Fibroblast of villous mesenchyme (primary cell): ENCODE measurements at regions not wholly inside any gene's neighbourhood (a gene's known extent, or its start where the extent isn't known, plus 50 kb on each side); places are given as distances from the start of the nearest gene placed in this dataset.

Experiments
- DNase-seq: peaks from one replicate; pipeline ENCODE4 v3.0.0-alpha.2; 2010; ENCODE audit warnings: low read depth
- H3K4me3 ChIP-seq: 2 replicates; pipeline ENCODE4 v1.5.1; 2011; ENCODE audit warnings: low read depth, mild to moderate bottlenecking, low read length
- TF ChIP-seq, protein P1 (sequence below): IDR thresholded peaks from 2 replicates; pipeline ENCODE4 v1.5.1; 2012; ENCODE audit warnings: low read depth, mild to moderate bottlenecking, low read length; ENCODE audit not compliant: insufficient read depth

DNA sequence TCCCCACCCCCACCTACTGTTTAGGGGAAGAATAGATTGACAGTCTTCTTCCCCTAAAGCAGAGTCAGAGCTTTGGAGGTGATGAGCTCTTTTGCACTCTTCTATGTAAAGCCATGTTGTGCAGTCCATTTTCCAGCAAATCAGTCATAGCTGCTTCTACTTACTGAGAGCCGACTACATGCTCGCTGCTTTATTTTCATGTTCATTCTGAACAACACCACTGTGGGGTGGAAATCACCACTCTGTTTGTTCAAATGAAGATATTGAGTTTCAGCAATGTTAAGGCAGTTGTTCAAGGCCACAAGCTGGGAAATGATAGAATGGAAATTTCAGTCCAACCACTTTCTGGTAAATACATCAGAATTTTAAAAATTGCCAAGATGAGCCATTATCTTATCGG lies 88.3 kb downstream of the INSIG2 start:
- DNase-seq = no peak
- TF ChIP-seq, protein P1, sequence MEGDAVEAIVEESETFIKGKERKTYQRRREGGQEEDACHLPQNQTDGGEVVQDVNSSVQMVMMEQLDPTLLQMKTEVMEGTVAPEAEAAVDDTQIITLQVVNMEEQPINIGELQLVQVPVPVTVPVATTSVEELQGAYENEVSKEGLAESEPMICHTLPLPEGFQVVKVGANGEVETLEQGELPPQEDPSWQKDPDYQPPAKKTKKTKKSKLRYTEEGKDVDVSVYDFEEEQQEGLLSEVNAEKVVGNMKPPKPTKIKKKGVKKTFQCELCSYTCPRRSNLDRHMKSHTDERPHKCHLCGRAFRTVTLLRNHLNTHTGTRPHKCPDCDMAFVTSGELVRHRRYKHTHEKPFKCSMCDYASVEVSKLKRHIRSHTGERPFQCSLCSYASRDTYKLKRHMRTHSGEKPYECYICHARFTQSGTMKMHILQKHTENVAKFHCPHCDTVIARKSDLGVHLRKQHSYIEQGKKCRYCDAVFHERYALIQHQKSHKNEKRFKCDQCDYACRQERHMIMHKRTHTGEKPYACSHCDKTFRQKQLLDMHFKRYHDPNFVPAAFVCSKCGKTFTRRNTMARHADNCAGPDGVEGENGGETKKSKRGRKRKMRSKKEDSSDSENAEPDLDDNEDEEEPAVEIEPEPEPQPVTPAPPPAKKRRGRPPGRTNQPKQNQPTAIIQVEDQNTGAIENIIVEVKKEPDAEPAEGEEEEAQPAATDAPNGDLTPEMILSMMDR = no peak
- H3K4me3 ChIP-seq = no peak overlapping the region

DNA sequence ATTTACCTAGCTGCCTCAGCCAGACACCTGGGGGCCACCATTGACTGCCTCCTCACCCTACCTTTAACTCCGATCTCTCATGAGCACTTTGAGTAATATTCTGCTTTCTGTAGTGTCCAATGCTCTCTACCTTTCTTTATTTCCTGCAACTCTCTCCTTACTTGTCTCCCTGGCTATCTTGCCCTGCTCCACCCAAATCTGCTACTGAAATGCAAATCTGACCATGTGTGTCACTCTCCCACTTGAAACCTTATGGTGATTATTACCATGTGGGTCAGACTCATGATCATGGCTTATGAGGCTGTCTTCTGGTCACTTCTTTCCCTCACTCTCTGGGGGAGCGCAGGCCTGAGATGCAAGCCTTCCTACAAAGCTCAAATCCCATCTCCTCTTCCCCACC lies 83.3 kb downstream of the INSIG2 start:
- H3K4me3 ChIP-seq = no peak overlapping the region
- no peak for DNase-seq
- TF ChIP-seq, protein P1 = no peak

DNA sequence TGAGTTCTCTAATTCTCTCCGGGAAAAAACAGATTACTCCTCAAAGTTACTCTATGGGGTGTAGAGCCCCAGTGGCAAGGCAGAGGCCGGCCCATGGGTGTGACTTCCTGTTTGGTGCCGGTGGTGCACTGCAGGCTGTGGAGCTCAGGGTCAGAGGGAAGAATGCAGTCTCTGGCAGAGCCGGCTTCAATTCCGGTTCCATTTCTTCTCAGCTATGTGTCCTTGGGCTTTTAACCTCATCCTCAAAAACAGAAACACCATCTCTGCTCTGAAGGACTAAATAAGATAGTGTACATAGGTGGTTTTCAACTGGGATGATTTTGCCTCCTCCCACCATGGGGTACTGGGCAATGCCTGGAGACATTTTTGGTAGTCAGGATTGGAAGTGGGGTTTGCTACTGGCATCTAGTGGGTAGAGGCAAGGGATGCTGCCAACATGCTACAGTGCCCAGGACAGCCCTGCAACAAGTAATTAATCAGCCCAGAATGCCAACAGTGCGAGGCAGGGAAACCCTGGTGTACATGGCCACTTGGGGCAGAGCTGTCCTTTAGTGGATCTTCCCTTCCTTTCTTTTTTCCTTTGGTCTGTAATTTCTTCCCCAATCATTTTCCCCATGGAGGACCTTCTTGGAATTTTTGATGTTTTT lies 81.2 kb downstream of the INSIG2 start:
- TF ChIP-seq, protein P1 = no peak
- no peak for DNase-seq
- H3K4me3 ChIP-seq = no peak overlapping the region

GRCh38 chr2:118168615-118169014 lies 80.3 kb downstream of the INSIG2 start:
- TF ChIP-seq, protein P1 = no peak
- no peak overlapping the region for H3K4me3 ChIP-seq
- no peak for DNase-seq

- TF ChIP-seq, protein P1 = no peak
- no peak for DNase-seq
- H3K4me3 ChIP-seq = no peak overlapping the region
Observed at GRCh38 chr2:118167026-118167425, 78.8 kb downstream of the INSIG2 start.

DNA sequence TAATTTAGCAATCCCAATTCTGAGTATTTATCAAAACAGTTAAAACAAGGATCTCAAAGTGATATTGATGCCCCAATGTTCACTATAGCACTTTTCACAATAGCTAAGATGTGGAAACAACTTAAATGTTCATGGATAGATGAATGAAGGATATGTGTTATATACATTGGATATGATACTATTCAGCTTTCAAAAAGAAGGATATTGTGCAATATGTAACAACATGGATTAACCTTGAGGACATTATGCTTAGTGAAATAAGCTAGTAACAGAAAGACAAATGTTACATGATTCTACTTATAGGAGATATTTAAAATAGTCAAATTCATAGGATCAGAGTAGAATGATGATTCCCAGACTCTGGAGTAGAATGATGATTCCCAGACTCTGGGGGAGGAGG lies 78.0 kb downstream of the INSIG2 start:
- TF ChIP-seq, protein P1 = no peak

GRCh38 chr2:118165595-118165994 lies 77.3 kb downstream of the INSIG2 start:
- H3K4me3 ChIP-seq = no peak overlapping the region
- TF ChIP-seq, protein P1 = no peak
- DNase-seq = no peak

More for the DNA sequence above, 78.0 kb downstream of the INSIG2 start:
- no peak for DNase-seq
- H3K4me3 ChIP-seq = no peak overlapping the region
